ENCODE measurements at regions not wholly inside any gene's neighbourhood (a gene's known extent, or its start where the extent isn't known, plus 50 kb on each side); places are given as distances from the start of the nearest gene placed in this dataset.

GRCh38 chr9:108463932-108464606, 391.7 kb downstream of the ACTL7B start:
- WGBS, 2 donors: 83 to 87% methylated on average over 3 of the region's 3 CpGs

DNA sequence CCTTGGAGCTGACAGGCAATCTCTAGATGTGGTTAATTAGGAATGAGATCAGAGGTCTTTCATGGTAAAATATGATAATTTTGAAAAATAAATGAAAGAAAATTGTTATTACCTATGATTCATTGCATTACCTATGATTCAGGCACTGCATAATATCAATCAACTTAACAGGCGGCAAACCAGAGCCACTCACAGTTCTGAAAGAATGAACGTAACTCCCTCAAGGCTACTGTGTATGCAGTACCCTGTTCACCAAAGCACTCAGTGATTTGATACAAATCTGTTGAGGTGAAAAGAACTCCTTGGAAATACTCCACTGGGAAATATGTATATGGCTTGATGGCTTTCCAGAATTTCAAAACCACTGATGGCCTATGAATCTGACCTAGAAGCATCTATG, 398.9 kb downstream of the ACTL7B start:
- no peak for ATAC-seq (ENCODE audit: insufficient read depth, low FRiP score)
- no peaks in the 10 kb centered on the region for H3K27me3 ChIP-seq (ENCODE audit: control insufficient read depth in 3 of 3, insufficient read depth in 3 of 3, low read length in 2 of 3)
- H3K9ac ChIP-seq (ENCODE audit: insufficient read depth in 1 of 2, low read length in 2 of 2): no peak overlapping the region
- no peak overlapping the region for H3K27ac ChIP-seq (ENCODE audit: low read depth in 1 of 2, low read length in 1 of 2)
- H3K4me1 ChIP-seq (ENCODE audit: control insufficient read depth in 5 of 5, insufficient read depth in 5 of 5, low read length in 5 of 5): no peaks in the 10 kb centered on the region
- H3K36me3 ChIP-seq (ENCODE audit: control insufficient read depth in 4 of 4, insufficient read depth in 4 of 4, low read length in 4 of 4): no peaks in the 10 kb centered on the region
- WGBS, 2 donors: 97 to 98% methylated on average over 2 of the region's 2 CpGs
- no peak overlapping the region for H3K4me3 ChIP-seq
- no peak for DNase-seq
- no peak for TF ChIP-seq CTCF (IDR thresholded peaks at IDR 0.05; ENCODE audit: control extremely low read depth, extremely low read depth)
- no peaks in the 10 kb centered on the region for H3K9me3 ChIP-seq (ENCODE audit: control insufficient read depth in 4 of 4, insufficient read depth in 3 of 4, low read length in 3 of 4)

More at GRCh38 chr9:108463932-108464606, 391.7 kb downstream of the ACTL7B start:
- Histone ChIP-seq H3K4me3 (no peak overlapping the region), H3K9ac (ENCODE audit: insufficient read depth in 1 of 2, low read length in 2 of 2) (no peak overlapping the region), H3K27ac (ENCODE audit: low read depth in 1 of 2, low read length in 1 of 2) (no peak overlapping the region), H3K4me1 (ENCODE audit: control insufficient read depth in 5 of 5, insufficient read depth in 5 of 5, low read length in 5 of 5) (peaks cover 0 to 8% (median 0%) of the 10 kb centered on the region in 5 donors), H3K27me3 (ENCODE audit: control insufficient read depth in 3 of 3, insufficient read depth in 3 of 3, low read length in 2 of 3) (no peaks in the 10 kb centered on the region), H3K36me3 (ENCODE audit: control insufficient read depth in 4 of 4, insufficient read depth in 4 of 4, low read length in 4 of 4) (no peaks in the 10 kb centered on the region), H3K9me3 (ENCODE audit: control insufficient read depth in 4 of 4, insufficient read depth in 3 of 4, low read length in 3 of 4) (no peaks in the 10 kb centered on the region)
- no peak for DNase-seq
- no peak for TF ChIP-seq CTCF (IDR thresholded peaks at IDR 0.05; ENCODE audit: control extremely low read depth, extremely low read depth)
- ATAC-seq (ENCODE audit: insufficient read depth, low FRiP score): no peak

DNA sequence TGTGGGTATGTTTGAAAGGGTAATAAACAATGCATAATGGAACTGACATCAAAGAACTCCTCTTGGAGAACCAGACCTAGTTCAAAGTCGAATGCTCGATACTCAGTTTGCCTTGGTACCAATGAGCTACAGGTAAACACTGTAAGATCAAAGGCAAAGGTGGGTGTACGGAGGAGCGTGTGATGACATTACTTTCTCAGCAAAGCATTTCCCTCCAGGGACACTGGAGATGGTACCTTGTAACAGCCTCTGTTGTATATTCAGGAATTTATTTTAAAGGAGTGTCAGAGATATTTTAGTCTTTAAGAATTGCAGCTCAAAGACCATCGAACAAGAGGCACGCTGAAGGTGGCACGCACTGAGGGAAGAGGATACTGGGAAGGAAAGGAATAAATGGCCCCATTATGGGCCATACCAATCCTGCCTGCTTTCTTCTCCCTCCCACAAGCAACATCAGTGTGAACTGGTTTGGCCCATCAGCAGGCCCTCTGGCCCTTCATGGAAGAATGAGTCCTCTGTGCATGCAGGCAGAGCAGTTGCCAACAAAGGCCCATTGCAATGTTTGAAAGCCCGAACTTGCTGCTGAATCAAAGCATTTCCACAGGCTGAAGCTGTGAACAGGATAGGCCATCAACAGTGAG, 410.2 kb downstream of the ACTL7B start:
- H3K4me1 ChIP-seq (ENCODE audit: control insufficient read depth in 5 of 5, insufficient read depth in 5 of 5, low read length in 5 of 5): peaks cover 0 to 1% (median 0%) of the 10 kb centered on the region in 5 donors
- 95 to 98% methylated on average over 8 of the region's 8 CpGs for WGBS, 2 donors
- no peak overlapping the region for H3K4me3 ChIP-seq
- no peaks in the 10 kb centered on the region for H3K27me3 ChIP-seq (ENCODE audit: control insufficient read depth in 3 of 3, insufficient read depth in 3 of 3, low read length in 2 of 3)
- peaks cover 0 to 2% (median 0%) of the 10 kb centered on the region in 4 donors for H3K9me3 ChIP-seq (ENCODE audit: control insufficient read depth in 4 of 4, insufficient read depth in 3 of 4, low read length in 3 of 4)
- H3K27ac ChIP-seq (ENCODE audit: low read depth in 1 of 2, low read length in 1 of 2): no peak overlapping the region
- H3K36me3 ChIP-seq (ENCODE audit: control insufficient read depth in 4 of 4, insufficient read depth in 4 of 4, low read length in 4 of 4): no peaks in the 10 kb centered on the region
- ATAC-seq (ENCODE audit: insufficient read depth, low FRiP score) (no peak), DNase-seq (no peak)
- no peak overlapping the region for H3K9ac ChIP-seq (ENCODE audit: insufficient read depth in 1 of 2, low read length in 2 of 2)
- TF ChIP-seq CTCF (IDR thresholded peaks at IDR 0.05; ENCODE audit: control extremely low read depth, extremely low read depth): no peak
